Colon (tissue), 2 donors: ENCODE measurements at regions not wholly inside any gene's neighbourhood (a gene's known extent, or its start where the extent isn't known, plus 50 kb on each side); places are given as distances from the start of the nearest gene placed in this dataset.

Experiments used
- FAIRE-seq: peaks from 2 replicates; lab custom pipeline; 2012; peaks lifted over from hg19 to GRCh38; lab: Jason Lieb, UNC
- donor health status: control.
- donor health status: control.

DNA sequence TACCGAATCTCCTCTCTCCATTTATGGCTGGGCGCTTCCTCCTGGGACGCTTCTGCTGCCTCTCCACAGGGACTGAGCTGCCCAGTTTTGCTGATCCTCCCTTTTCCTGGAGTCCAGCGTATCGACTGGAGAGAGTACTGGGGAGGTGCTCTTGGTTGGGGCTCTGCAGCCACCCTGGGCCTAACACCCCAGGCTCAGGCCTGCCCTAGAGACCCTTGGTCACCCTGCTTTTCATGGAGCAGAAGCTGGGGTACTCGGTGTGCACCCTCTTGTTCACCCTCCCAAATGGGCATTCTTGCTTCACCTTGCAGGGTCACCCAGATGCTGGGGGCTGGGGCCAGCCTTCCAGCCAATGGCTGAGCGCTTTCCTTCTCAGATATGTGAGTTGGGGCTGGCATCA, 88.8 kb upstream of the RET start:
- no peak for FAIRE-seq

DNA sequence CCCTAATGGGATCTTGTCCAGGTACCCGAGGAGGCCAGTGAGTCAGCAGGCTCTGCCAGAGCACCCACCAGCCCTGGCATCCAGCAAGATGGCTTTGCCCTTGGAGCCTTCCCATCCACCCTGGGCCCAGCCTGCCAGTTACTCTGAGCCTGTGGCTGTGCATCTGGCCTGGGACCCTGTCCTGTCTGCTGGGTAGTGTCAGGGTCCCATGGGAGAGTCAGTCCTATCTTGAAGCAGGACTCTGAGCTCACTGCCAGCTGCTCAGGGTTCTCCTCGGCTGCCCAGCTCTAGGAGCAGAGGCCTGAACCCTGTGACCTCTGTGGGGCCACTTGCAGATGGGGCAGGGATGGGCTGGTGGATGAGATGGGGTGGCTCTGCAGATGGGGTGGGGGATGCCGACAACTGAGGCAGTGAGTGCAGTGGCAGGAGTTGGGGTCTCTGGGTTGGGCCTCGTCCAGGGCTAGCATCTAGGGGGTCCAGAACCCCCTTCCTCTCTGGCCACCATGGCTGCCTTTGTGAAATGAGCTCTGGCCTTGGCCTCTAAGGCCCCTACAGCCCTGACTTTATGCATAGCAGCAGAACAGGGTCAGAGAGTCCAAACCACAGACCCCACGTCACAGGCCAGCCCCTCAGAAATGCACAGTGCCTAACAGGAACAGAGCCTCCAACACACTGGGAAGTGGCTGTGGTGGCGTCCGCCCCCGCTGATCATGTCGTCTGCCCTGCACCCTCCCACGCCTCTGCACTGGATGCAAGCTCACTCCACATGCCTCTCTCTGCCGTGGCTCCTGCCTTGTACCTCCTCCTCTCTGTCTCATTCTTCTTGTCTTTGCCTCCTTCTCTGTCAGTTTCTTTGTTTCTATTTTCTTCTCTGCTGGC, 88.1 kb upstream of the RET start:
- FAIRE-seq, result no peak

DNA sequence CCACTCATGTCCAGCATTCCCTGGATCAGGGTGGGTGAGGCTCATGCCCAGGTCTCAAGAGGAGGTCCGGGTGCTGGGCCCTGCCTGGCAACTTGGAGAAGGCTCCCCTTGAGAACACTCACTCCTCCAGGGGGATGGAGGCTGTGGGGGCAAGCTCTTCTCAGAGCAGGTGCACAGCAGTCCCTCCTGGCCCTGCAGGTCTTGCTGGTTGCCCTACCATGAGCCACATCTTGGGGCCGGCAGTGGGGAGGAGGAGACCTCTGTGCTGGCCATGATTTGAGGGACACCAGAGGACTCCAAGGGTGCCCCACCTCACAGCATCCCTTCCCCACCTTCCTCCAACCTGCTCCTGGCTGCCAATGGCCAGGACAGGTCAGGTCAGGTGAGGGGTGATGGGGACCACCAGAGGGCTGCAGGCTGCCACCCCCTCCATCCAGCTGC, 87.4 kb upstream of the RET start:
- no peak for FAIRE-seq

DNA sequence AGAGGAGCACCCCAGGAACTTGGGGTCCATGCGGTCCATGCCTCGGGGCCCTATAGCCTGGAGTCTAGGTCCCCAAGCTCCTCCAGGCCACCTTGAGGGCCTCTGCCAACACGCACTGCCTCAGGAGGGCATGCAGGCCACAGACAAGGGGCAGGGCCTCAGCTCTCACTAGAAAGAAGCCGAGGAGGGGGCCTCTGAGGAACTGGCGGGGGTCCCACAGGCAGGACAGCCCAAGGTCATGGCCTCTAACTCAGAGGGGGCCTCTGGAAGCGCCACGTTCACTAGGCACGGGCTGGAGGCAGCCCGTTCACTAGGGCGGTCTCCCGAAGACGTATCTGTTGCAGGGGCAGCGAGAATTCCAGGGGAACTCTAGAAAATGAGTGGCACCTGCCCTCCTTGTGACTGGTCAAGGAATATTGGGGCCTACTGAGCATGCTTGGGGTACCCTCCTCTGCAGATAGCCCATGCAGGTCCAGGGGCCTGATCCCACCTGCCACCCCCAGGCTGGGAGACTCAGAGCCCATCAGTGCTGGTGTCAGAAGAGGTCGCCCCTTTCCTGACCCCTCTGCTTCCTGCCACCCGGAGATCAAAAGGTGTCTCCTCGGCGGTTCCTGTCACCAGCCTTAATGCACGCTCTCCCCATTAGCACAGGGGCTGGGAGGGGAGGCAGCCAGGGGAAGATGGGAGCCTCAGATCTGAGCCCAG, 86.7 kb upstream of the RET start:
- no peak for FAIRE-seq

DNA sequence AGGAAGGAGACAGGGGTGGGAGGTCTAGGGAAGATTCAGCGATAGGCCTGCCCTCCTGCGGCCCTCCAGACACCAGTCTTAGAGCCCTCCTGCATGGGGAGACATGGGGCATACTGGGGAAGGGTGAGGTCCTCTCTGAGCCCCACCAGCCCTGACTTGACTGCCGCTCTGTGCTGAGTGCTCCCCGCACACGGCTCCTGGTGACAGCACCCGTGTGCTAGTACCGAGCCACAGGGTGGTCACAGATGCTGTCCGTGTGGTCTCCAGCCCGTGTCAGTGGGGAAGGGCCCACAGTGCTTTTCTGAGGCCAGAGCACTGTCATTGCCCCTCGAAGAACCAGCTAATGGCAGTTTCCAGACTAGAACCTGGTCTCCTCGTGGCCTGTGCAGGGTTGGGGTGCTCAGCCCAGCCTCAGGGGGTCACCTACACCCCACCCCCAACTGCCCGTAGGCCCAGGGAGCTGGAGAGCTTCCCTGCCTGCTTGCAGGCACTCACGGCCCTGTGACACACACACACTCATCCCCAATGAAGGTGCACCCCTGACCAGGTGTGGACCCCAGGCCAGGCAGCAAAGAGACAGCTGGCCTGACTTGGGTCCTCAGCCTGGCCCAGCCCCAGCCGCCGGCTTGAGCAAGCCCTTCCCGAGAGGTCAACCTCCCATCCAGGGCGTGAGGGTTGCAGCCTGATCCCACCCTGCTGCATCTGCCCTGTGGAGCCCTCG, 86.0 kb upstream of the RET start:
- no peak for FAIRE-seq

DNA sequence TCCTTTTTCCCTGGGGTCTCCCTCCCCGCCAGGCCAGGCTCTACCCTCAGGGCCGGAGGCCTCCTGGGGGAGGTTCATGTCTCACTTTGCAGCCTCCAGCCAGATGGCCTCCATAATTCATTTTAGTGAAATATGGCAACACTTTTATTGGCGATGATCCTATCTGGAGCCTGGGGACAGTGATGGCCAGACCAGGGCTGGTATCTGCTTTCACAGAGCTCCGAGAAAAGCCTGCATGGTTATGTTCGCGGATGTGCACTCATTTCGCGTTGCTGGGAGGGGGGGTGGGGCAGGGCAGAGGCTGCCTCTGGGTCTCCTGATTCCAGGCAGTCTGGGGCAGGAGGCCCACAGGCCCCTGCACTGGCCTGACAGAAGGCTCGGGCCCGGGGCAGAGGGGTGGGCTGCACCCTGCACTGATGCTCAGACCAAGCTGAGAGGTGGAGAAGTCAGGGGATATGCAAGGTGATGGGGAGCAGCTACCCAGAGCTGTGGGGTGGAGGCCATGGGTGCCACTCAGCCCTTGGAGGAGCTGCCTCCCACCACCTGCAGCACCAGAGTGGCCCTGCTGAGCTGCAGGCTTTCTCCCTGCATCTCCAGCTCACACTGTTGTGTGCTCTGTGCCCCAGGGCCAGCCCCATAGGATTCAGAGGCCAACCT, 85.3 kb upstream of the RET start:
- no peak for FAIRE-seq

DNA sequence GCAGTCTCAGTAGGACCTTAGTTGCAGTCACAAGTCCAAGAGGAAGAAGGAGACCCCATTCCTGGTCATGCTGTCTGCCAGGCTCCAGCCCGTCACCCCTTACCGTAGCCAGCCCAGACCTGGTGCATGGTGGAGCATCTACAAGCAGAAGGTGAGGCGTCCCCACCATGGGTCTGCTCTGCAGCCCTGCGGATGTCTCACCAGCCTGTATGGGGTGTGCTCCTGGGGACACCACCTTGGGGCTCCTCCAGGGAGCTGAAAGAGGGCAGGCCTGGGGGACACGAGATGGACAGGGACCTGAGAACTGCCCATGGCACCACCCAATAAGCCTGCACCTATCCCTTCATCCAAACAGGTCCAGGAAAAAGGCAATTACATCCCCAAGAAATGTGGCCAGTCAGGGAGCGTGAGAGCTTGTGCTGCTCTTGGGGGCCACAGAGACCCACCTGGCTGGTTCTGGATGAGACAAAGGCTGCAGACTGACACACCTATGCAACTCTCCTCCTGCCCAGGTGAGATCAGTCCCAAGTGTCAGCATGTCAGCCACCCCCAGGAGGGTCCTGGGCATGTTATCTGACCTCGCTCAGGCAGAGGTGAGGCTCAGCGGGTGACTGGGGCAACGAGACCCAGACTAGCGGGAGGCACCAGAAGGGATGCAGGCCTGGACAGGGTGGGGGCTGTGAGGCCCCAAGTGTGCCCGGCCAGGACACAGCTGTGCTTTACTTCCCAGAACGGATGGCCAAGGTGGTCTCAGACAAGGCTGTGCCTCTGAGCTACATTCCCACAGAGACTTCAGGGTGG, 84.5 kb upstream of the RET start:
- no peak for FAIRE-seq

DNA sequence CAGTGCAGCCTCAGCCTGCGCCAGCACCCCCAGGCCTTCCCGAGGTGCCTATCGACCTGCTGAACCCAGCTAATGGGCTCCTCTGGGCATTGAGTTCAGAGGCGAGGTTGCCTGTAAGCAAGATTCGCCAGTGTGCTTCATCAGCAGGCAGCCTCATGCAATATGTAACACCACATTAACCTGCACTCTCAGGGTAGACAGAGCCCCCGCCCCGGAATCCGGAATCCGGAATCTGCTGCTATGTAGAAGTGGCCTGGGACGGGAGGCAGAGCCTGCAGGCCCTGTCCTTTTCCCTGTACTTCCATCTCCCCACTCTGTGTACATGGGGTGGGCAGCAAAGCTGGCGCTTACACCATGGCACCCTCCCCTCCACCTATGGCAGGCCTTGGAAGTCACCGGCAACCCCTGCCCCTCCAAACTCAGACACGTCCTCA, 83.9 kb upstream of the RET start:
- FAIRE-seq, result no peak

DNA sequence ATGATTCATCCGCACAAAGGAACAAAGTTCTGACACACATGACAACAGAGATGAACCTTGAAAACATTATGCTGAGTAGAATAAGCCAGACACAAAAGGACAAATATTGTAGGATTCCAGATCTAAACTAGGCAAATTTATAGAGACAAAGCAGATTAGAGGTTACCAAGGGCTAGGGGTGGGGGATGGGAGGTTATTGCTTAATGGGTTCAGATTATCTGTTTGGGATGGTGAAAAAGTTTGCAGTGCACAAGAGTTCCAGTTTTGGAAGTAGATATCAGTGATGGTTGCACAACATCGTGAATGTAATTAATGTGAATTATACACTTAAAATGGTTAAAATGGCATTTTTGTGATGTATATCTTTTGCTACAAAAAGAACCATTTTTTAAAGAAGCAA, 82.0 kb upstream of the RET start:
- FAIRE-seq, result peak; percentile 84

DNA sequence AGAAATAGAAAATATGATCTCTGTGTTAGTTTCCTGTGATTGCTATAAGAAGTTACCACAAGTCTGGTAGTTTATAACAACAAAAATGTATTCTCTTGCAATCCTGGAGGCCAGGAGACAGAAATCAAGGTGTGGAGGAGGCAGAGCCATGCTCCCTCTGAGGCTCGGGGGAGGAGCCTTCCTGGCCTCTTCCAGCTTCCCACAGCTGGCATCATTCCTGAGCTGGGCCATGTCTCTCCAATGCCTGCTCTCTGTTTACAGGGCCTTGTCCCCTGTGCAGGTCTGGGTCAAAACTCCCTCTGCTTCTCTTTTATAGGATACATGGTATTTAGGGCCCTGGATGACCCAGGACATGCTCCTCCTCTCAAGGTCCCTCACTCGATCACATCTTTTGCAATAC, 81.3 kb upstream of the RET start:
- FAIRE-seq, result no peak

DNA sequence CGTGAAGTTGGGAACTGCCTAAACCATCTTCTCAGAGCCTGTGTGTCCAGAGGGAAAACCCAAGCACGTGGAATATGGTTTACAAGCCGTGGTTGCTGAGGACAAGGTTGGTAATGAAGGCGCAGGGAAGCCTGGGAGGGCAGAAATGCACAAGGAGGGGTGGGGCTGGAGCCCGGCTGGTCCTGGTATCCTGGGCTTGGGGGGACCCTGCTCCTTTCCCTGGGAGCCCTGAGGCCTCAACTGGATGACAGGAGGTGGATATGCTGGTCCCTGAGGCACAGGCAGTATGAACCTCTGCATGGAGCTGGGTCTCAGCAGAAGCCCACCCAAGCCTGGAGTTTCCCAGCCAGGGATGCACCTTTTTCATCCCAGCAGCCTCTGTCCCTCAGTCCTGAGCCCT, 80.3 kb upstream of the RET start:
- no peak for FAIRE-seq

DNA sequence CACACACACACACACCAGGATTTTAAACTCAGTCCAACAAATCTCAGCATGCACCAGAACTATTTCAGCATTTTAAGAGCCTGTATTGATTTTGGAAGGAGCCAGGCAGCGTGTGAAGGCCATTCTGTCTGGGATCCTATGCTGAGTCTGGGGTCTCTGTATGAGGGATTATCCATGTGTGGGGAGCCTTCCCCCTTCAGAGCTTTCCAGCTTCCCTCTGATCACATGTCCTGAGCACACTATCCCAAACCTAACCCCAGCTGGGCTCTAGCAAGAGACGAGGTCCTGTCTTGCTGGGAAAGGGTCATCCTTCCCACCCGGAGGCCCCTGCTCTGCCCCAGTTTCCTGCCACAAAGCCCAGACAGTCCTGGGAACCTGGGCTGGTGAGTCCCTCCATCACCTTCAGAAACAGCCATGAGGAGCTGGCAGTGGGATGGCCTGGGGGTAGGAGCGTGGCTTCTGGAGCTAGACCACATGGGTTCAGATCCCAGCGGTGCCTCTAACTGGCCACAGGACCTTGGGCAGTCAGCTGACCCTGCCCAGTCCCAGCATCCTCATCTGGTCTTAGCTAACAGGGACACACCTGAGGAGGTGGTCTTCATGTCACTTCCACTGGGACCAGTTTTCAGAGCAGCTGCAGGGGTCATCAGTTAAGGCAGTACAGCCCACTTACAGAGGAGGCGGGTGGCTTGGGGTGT, 79.6 kb upstream of the RET start:
- no peak for FAIRE-seq

DNA sequence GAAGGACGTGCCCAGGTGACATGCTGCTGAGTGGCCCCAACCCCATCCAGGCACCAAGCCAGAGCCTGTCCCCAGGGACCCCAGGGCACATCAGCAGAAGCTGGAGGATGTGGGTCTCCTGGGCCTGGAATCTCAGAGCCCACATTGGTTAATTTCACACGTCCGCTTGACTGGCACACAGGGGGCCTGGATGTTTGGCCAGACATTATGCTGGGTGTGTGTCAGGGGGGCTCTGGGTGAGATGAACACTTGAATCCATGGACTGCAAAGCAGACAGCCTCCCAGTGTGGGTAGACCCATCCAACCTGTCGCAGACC, 79.1 kb upstream of the RET start:
- FAIRE-seq, result no peak

DNA sequence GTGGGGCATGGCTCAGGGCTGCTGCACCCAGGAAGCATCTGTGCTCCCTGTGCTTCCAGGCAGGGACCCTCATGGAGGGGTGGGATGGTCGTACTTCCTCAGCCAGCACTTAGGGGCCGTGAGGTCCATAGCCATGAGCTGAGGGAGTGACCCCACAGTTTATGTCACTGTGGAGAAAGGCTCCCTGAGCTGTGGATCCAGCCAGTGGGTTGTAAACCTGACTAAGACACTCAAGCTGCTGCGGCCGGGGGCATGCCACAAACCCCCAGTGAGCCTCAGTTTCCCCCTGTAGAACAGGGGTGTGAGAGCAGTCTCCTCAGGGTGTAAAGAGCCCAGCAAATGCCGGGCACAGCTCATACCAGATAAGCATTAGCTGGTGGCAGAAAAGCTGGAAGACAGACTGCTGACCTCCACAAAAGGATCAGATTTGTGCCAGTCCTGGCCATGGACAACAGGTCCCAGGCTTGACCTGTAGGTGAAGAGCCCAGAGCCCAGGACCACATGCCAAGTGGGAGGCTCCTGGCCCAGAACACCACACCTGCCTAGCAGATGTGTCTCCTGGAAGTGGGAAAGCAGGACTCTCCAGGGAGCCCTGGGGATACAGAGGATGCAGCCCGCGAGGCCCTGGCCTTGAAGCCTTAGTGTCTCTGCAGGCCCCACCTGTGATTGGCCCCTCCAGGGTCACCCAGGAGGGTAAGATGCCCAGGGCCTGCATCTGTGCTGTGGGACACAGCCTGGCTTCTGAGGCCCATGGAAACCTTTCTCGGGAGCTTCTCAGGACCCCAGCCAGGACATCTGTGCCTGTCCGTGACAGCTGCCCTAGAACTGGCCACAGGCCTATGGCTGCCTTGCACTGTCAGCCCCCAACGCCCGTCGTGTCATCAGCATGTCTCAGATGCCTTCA, 78.1 kb upstream of the RET start:
- no peak for FAIRE-seq

DNA sequence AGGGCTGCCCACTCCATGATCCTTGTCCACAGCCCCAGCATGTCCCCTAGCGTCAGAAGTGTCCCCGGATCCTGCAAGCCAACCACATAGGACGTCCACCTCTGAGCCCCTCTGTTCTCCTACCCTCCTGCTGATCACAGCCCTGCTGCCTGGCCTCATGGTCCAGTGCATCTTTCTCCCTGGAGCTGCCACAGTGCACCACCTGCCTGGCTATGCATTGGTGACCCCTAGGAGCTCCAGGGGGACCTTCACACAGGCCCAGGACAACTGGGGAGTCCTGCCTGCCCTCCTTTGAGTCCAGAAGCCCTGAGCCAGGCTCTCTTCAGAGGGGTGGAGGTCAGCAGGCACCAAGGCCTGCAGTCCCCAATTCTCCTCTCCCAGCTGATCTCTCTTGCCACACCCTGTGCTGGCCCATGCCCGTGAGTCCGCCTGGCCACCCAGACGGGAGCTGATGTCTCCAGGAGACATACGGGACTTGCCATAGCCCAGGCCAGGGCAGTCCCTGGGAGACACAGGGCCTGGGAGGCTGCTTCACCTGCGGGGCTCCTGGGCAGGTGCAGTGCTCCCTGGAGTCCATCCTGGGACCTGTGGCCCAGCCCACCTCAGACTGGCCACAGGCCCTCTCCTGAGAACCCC, 77.4 kb upstream of the RET start:
- no peak for FAIRE-seq

DNA sequence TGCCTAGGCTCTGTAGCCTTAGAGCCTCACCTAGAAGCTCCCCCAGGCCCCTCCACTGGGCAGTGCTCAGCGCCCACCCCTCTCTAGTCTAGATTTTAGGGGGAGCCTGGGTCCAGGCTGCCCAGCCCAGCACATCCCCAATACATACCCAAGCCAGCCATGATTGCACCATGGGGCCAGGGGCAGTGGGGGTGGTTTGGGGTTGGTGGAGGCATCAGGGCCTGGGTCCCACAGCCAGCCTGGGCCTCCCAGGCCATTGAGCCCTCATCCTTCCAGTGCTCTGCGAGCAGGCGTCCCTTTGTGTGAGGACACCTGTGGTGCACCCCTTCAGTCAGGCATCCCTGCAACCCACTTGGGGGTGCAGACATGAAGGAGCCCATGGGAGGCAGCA, 76.9 kb upstream of the RET start:
- no peak for FAIRE-seq

DNA sequence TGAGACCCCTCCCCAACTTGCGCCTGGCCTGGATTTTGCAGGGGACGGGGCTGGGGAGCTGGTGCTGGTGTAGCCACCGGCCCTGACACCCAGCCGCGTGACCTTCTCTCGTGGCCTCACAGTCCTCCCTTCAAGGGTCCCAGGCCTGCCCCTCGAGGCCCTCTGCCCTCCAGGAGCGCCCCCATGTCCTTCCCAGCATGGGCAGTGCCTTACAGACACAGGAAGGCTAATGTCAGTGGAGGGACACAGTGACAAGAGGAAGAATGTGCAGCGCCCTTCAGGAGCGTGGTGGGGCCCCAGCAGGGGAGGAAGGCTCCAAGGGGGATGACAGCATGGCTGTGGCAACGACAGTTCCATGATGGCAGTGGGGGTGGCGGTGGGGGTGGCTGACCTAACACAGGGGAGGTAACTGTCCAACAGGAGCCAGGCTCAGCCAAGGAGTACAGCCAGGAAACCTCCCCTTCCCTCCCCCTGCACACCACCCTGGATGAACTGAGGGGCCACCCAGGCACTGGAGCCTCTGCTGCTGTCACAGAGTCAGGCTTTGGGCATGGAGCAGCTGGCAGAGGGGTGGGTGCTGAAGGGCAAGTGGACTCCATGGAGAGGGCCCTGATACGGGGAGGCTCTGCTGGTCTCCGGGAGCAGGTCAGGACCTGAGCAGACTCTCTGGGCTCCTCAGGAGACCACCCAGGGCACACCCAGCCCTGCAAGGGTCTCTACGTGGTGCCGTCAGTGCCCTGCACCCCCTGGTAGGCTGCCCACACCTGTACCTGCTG, 76.0 kb upstream of the RET start:
- no peak for FAIRE-seq

DNA sequence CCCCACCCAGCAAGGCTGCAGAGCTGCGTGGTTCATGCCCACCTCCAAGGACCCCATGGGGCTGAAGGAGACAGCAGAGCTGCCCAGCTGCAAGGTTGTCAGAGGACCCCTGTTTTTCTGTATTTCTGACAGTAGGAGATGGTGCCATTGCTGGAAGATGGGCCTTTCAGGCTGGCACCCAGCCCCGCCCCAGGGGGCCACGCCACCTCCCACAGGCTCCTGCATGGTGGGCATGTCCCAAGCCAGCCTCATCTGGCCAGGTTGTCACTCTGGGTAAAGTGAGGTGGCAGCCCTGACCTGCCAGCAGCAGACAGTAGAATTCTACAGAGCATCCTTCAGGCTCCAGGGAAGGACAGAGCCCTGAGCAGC, 75.5 kb upstream of the RET start:
- FAIRE-seq, result no peak

DNA sequence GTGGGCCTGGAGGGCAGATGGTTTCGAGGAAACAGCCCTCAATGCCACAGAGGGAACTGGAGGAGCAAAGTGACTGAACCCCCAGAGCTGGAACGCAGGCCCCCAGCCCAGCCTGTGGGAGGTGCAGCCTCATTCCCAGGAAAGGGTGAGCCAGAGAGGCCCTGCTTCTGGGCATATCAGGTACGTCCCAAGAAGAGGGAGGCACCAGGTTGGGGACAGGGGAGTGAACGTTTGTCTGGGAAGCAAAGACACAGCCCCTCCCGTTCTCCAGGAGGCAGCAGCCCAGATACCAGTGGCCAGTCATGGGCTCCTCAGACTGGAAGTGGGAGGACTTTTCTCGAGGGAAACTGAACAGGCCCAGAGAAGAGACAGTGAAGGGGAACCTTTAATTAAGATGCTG, 74.3 kb upstream of the RET start:
- FAIRE-seq, result no peak
